ENCODE measurements at regions not wholly inside any gene's neighbourhood (a gene's known extent, or its start where the extent isn't known, plus 50 kb on each side); places are given as distances from the start of the nearest gene placed in this dataset.

DNA sequence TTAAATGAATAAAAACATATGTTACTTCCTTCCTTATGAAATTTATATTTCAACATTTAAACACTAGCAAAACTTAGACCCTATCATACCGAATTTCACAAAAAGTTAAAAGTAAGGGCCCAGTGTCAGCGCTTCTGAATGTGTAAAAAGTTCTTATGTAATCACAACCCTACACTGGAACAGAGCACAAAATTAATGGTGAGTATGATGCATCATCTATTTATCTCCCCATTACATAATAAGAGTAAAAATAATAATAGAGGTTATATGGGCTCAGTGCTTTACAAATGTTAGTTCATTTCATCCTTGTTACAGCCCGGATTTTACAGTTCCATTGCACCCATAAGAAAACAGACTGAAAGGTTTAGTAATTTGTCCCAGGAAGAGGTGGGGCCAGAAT is 144.9 kb upstream of the POU3F3 start:
- TF ChIP-seq, protein P1, sequence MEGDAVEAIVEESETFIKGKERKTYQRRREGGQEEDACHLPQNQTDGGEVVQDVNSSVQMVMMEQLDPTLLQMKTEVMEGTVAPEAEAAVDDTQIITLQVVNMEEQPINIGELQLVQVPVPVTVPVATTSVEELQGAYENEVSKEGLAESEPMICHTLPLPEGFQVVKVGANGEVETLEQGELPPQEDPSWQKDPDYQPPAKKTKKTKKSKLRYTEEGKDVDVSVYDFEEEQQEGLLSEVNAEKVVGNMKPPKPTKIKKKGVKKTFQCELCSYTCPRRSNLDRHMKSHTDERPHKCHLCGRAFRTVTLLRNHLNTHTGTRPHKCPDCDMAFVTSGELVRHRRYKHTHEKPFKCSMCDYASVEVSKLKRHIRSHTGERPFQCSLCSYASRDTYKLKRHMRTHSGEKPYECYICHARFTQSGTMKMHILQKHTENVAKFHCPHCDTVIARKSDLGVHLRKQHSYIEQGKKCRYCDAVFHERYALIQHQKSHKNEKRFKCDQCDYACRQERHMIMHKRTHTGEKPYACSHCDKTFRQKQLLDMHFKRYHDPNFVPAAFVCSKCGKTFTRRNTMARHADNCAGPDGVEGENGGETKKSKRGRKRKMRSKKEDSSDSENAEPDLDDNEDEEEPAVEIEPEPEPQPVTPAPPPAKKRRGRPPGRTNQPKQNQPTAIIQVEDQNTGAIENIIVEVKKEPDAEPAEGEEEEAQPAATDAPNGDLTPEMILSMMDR (IDR thresholded peaks at IDR 0.05), result no peak
- no peak for TF ChIP-seq EZH2 (IDR thresholded peaks at IDR 0.05)

All from neural progenitor cell (in vitro differentiated cells).